Lower leg skin (tissue), 4 donors: ENCODE measurements at regions not wholly inside any gene's neighbourhood (a gene's known extent, or its start where the extent isn't known, plus 50 kb on each side); places are given as distances from the start of the nearest gene placed in this dataset.
"Not testable (repeated sequence)": the region's sequence is repeated elsewhere in the genome, so short reads cannot be mapped to it uniquely, and the experiment has no call there.

Experiments used
- DNase-seq, 2 donors: peaks; one replicate each; pipeline ENCODE4 v3.0.0-alpha.2; 2019; ENCODE audit warnings: low spot score in 2 of 2
- H3K4me3 ChIP-seq: fragments of 200-600 bp; sonication (generic); 2 replicates; pipeline ENCODE4 v1.5.1; 2017; ENCODE audit warnings: mild to moderate bottlenecking, low read depth; ENCODE audit not compliant: poor library complexity, severe bottlenecking
- CTCF ChIP-seq, 3 donors: fragments of 450-650 bp; IDR thresholded peaks; one replicate each; pipeline ENCODE4 v1.5.1; 2016; ENCODE audit warnings: antibody characterized with exemption in 3 of 3, mild to moderate bottlenecking in 3 of 3, moderate library complexity in 2 of 3
- POLR2A ChIP-seq, 2 donors: fragments of 450-650 bp; IDR thresholded peaks; one replicate each; pipeline ENCODE4 v1.6.1; 2016 to 2017; ENCODE audit warnings: antibody characterized with exemption in 2 of 2, mild to moderate bottlenecking in 1 of 2, moderate library complexity in 1 of 2
- WGBS, 2 donors: methylation state at CpG; one replicate each; pipeline ENCODE4 v1.1.5; 2018; 5-methylcytosine and 5-hydroxymethylcytosine counted together
- intact Hi-C: fragments of 100-400 bp; cut with DNase I; formaldehyde crosslinking; loops from one replicate; pipeline ENCODE4 v1.15.0; 2023; ENCODE audit warnings: low total_unique reads

- no peak for DNase-seq
- intact Hi-C loops: no loop called here
- H3K4me3 ChIP-seq: no peak overlapping the region
- TF ChIP-seq POLR2A (IDR thresholded peaks at IDR 0.05): no peak
- no peak for TF ChIP-seq CTCF (IDR thresholded peaks at IDR 0.05)
- WGBS, 2 donors: 78 to 80% methylated on average over 6 of the region's 6 CpGs
Measured at GRCh38 chr11:45393334-45393733, 107.2 kb upstream of the SYT13 start.

- DNase-seq: no peak
- TF ChIP-seq POLR2A (IDR thresholded peaks at IDR 0.05) (no peak), CTCF (IDR thresholded peaks at IDR 0.05) (no peak)
- no peak overlapping the region for H3K4me3 ChIP-seq
- intact Hi-C loops: no loop called here
- 59 to 60% methylated on average over 12 of the region's 12 CpGs for WGBS, 2 donors
Measured at GRCh38 chr11:45392591-45393091, 106.5 kb upstream of the SYT13 start.

- DNase-seq: no peak
- whole genome bisulfite sequencing, 2 donors: 72 to 77% methylated on average over 8 of the region's 8 CpGs
- intact Hi-C loops: no loop called here
- no peak overlapping the region for H3K4me3 ChIP-seq
- no peak for TF ChIP-seq POLR2A (IDR thresholded peaks at IDR 0.05)
- no peak for TF ChIP-seq CTCF (IDR thresholded peaks at IDR 0.05)
Measured at GRCh38 chr11:45392154-45392553, 106.0 kb upstream of the SYT13 start.

GRCh38 chr11:45391168-45391850 lies 105.2 kb upstream of the SYT13 start:
- intact Hi-C loops: no loop called here
- DNase-seq: no peak
- no peak for TF ChIP-seq POLR2A (IDR thresholded peaks at IDR 0.05)
- no peak for TF ChIP-seq CTCF (IDR thresholded peaks at IDR 0.05)
- no peak overlapping the region for H3K4me3 ChIP-seq
- WGBS, 2 donors: 80% methylated on average over 9 of the region's 9 CpGs

- intact Hi-C loops: no loop called here
- H3K4me3 ChIP-seq: no peak overlapping the region
- TF ChIP-seq CTCF (IDR thresholded peaks at IDR 0.05) (no peak), POLR2A (IDR thresholded peaks at IDR 0.05) (no peak)
- no peak for DNase-seq
- WGBS, 2 donors: 77 to 83% methylated on average over 5 of the region's 5 CpGs
Measured at GRCh38 chr11:45390407-45390806, 104.3 kb upstream of the SYT13 start.

- no peak for DNase-seq
- H3K4me3 ChIP-seq: no peak overlapping the region
- intact Hi-C loops: no loop called here
- TF ChIP-seq POLR2A (IDR thresholded peaks at IDR 0.05) (no peak), CTCF (IDR thresholded peaks at IDR 0.05) (no peak)
- WGBS, 2 donors: 78 to 89% methylated on average over 1 of the region's 1 CpG
Measured at GRCh38 chr11:45388472-45388871, 102.3 kb upstream of the SYT13 start.

GRCh38 chr11:45387885-45388284 lies 101.7 kb upstream of the SYT13 start:
- intact Hi-C loops, DNase-seq, H3K4me3 ChIP-seq: not testable (repeated sequence)
- 77 to 82% methylated on average over 2 of the region's 2 CpGs for WGBS, 2 donors
